22Rv1 (cell line): ENCODE measurements at regions not wholly inside any gene's neighbourhood (a gene's known extent, or its start where the extent isn't known, plus 50 kb on each side); places are given as distances from the start of the nearest gene placed in this dataset.

ENCODE experiments used
- CTCF ChIP-seq: fragments of 450-650 bp; IDR thresholded peaks from 2 replicates; pipeline ENCODE4 v1.5.1; 2017; ENCODE audit warnings: mild to moderate bottlenecking
- ZFX ChIP-seq: fragments of 450-650 bp; IDR thresholded peaks from 2 replicates; pipeline ENCODE4 v1.6.1; 2017; ENCODE audit warnings: antibody characterized with exemption, borderline replicate concordance

GRCh38 chr9:99760421-99760820, 61.3 kb upstream of the NR4A3 start:
- TF ChIP-seq CTCF = no peak
- TF ChIP-seq ZFX = no peak
